HG03060 (cell line): ENCODE measurements at regions not wholly inside any gene's neighbourhood (a gene's known extent, or its start where the extent isn't known, plus 50 kb on each side); places are given as distances from the start of the nearest gene placed in this dataset.
"Not testable (repeated sequence)": the region's sequence is repeated elsewhere in the genome, so short reads cannot be mapped to it uniquely, and the experiment has no call there.

Source experiments
- ATAC-seq: cut with Tn5 transposase; IDR thresholded peaks from one replicate; pipeline ENCODE4 v1.9.1; 2021; ENCODE audit warnings: low read depth, moderate number of reproducible peaks; ENCODE audit not compliant: unreplicated experiment

GRCh38 chr7:79965946-79966345 lies 168.7 kb upstream of the GNAI1 start:
- ATAC-seq: no peak

- ATAC-seq: no peak
These were observed 170.2 kb upstream of the GNAI1 start for GRCh38 chr7:79964463-79964862.

GRCh38 chr7:79953130-79953529 lies 181.5 kb upstream of the GNAI1 start:
- ATAC-seq: no peak

GRCh38 chr7:79952399-79952798 lies 182.2 kb upstream of the GNAI1 start:
- ATAC-seq: no peak

GRCh38 chr7:79951415-79951814 lies 183.2 kb upstream of the GNAI1 start:
- ATAC-seq: no peak

GRCh38 chr7:79949778-79950177 lies 184.9 kb upstream of the GNAI1 start:
- ATAC-seq: no peak

- no peak for ATAC-seq
These were observed 198.2 kb upstream of the GNAI1 start for GRCh38 chr7:79936281-79936983.

- no peak for ATAC-seq
These were observed 199.9 kb upstream of the GNAI1 start for GRCh38 chr7:79934727-79935126.

- no peak for ATAC-seq
These were observed 201.5 kb upstream of the GNAI1 start for GRCh38 chr7:79933144-79933543.

- no peak for ATAC-seq
These were observed 204.0 kb upstream of the GNAI1 start for GRCh38 chr7:79930604-79931003.

GRCh38 chr7:79927116-79927515 lies 207.5 kb upstream of the GNAI1 start:
- ATAC-seq: no peak

GRCh38 chr7:79923953-79924352 lies 210.7 kb upstream of the GNAI1 start:
- ATAC-seq: no peak

- ATAC-seq: no peak
These were observed 211.7 kb upstream of the GNAI1 start for GRCh38 chr7:79922894-79923293.

- ATAC-seq: no peak
These were observed 212.7 kb upstream of the GNAI1 start for GRCh38 chr7:79921976-79922375.

GRCh38 chr7:79918632-79919031 lies 216.0 kb upstream of the GNAI1 start:
- ATAC-seq: not testable (repeated sequence)

GRCh38 chr7:79915346-79915745 lies 219.3 kb upstream of the GNAI1 start:
- ATAC-seq: not testable (repeated sequence)

GRCh38 chr7:79912213-79912633 lies 222.4 kb upstream of the GNAI1 start:
- ATAC-seq: no peak

GRCh38 chr7:79911420-79911819 lies 223.2 kb upstream of the GNAI1 start:
- no peak for ATAC-seq

GRCh38 chr7:79909176-79909575 lies 225.5 kb upstream of the GNAI1 start:
- no peak for ATAC-seq

GRCh38 chr7:79897166-79897565 lies 237.5 kb upstream of the GNAI1 start:
- no peak for ATAC-seq

- no peak for ATAC-seq
These were observed 240.6 kb upstream of the GNAI1 start for GRCh38 chr7:79893991-79894390.

- no peak for ATAC-seq
These were observed 251.7 kb upstream of the GNAI1 start for GRCh38 chr7:79882922-79883321.

- no peak for ATAC-seq
These were observed 254.3 kb upstream of the GNAI1 start for GRCh38 chr7:79880312-79880711.
